HG03571 (cell line): ENCODE measurements at regions not wholly inside any gene's neighbourhood (a gene's known extent, or its start where the extent isn't known, plus 50 kb on each side); places are given as distances from the start of the nearest gene placed in this dataset.
"Not testable (repeated sequence)": the region's sequence is repeated elsewhere in the genome, so short reads cannot be mapped to it uniquely, and the experiment has no call there.

Experiments
- ATAC-seq: cut with Tn5 transposase; IDR thresholded peaks from one replicate; pipeline ENCODE4 v1.9.1; 2021; ENCODE audit not compliant: unreplicated experiment

DNA sequence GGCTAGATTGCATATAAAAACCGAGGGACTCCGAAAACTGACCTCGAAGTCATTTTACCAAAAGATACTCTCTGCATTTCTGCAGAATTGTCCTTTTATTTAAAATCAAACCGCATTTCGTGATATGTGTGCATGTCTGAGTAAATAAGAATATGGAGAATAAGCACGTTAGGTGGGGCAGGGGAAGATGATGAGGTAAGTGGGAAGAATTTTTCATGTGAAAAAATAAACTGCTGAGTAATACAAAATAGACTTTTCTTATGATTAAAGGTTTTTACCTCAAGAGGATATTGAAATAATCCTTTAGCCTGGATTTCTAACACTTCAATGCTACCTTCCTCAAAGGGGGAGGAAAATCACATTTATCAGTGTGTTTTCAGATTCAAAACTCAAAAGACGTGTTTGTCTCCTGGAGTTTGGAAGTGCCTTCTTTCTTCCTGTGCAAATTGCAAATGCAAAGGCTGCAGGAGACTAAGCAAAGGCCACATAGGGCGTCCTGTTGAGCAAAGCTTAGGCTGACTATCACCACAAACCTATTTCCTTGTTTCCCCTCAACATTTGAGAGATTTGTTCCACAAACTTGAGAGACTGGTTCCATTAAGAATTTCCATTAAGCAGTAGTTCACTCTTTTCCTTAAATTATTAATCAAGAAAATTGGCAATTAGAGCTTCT, 813.5 kb downstream of the MCTP2 start:
- no peak for ATAC-seq

DNA sequence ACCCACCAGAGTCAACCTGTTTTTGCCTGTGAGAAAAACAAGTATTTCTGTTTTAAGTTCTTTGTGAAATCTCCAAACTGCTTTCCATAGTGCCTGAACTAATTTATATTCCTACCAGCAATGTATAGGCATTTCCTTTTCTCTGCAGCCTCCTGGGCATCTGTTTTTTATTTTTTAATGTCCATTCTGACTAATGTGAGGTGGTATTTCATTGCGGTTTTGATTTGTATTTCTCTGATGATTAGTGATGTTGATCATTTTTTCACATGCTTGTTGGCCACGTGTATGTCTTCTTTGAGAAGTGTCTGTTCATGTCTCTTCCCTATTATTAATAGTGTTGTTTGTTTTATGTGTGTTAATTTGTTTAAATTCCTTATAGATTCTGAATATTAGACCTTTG, 820.5 kb downstream of the MCTP2 start:
- no peak for ATAC-seq

DNA sequence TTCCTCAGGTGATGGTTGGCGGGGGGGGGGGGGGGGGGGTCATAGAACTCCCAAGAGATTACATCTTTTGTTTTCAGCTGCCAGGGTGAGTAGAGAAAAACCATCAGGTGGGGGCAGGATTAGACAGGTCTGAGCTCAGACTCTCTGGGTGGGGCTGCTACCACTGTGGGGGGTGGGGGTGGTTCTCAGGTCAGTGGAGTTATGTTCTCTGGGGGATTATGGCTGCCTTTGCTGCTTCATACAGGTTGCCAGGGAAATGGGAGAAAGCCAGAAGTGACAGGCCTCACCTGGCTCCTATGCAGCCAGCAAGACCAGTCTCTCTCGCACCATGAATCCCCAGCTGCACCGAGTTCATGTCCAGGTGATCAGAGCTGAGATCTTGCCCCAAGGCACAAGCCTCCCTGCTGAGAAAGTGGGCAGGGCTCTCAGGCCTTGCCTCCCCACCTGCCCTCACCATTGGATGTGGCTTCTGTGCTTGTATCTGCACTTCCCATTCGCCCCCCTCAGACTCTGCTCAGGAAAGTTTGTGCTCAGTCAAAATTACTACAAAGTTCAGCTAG, 828.1 kb downstream of the MCTP2 start:
- ATAC-seq = no peak

DNA sequence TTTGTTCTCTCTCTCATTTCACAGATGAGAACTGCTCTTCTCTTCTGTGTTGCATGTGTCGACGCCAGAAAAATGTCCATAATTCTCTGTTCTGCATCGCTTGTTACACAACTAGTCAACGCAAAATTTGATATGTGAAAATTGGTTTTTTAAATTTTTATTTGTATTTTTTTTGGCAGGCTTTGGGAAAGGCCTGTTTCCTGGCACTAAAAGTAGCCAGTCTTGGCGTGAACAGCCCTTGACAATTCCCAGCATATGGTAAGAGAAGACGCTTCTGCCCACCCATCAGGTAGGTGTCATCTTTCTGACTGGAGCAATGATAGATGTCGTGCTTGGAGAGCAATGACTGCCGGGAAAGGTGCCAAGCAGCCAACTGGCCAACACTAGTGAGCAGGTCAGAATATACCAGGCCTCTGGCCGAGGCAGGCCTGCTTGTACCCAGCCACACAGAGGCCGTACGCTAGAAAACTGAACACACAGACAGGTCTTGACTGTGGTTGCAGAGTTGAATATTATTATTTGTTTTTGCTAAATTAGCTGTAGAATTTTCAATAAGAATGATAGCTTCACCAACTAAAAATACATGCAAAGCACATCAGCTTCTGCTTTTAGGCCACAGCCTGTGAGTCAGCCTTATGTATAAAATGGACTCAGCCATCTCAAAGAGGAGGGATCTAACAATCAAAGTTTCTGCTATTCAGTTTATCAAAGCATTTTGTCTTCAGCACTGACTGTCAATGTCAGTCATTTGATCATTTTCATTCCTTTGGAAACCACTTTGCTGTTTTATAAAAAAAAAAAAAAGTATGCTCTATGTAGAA, 837.5 kb downstream of the MCTP2 start:
- no peak for ATAC-seq

DNA sequence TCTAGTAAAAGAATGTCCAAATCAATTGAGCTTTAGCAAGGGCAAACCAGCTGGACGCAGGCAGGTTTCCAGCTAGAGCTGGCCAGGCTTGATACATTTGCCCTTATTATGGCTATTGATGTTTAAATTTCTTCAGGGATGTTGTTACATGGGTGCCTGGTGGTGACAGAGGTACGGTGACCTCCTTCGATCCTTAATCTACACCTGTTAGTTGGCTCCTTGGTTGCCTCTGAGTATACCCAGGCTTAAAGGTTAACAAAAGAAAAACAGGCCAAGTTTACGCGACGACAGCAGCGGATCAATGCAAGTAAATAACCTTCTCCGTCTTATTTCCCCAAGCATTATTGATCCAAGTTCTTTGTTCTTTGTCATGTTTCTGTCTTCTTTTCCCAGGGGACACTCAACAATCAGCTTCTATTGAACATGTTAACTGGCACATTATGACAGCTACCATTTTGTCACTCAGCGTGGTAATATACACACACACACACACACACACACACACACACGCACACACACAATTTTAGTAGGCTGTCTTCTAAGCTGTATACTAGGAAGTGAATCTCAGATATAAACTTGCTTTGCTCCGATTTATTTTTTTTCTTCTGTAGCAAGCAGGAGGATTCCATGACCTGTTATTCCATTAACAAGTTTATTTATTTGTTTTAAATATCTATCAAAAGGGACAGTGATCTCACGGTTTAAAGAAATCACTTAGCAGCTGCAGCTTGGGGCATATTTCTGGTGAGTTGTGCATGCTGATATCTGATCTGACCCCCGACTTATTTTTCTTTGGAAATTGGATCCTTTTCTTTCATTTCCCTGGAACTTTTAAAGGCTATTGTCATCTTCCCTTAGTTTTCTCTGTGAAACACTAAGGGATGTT, 844.7 kb downstream of the MCTP2 start:
- ATAC-seq = no peak

DNA sequence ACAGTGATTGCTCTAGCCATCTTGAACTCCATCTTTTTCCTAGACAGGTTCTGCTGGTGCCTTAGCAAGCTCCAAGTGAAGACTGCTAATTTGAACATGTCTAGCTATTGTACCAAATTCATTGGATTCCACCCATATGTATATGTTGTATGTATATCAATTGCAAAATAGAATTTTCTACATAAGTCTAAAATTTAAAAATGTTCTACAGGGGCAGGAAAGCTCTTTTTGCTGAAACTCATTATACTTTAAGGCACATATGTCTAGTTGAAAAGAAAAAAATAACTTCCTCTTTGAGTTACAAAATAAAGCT, 845.3 kb downstream of the MCTP2 start:
- no peak for ATAC-seq

DNA sequence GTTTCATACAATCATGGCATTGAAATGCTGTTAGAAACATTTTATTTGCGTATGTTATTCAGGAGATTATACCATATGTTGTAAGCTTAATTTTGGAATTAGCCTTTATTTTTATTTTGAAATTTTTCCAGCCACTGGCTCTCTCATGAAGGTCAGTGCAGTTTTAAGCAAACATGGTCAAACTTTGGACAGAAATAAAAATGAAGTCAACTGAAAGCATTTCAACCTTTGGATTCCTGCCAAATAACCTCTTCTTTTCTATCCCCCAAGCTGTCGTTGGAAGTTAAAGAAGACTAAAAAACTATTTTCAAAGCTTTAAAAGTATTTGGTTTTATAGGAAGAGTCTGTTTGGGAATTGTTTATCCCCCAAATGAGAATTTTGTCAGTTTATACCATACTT, 846.6 kb downstream of the MCTP2 start:
- no peak for ATAC-seq

DNA sequence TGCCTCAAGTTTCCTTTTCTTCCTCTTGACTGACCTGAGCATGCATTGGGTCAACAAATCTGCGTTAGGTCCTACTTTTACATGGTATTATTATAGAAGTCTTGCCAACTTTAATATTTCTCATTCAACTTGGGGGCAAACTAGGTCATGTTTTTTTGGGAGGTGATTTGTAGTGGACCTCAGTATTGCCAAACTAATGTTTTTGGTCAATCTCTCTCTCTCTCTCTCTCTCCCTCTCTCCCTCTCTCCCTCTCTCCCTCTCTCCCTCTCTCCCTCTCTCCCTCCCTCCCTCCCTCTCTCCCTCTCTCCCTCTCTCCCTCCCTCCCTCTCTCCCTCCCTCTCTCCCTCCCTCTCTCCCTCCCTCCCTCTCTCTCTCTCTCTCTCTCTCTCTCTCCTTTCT, 848.9 kb downstream of the MCTP2 start:
- ATAC-seq = not testable (repeated sequence)

DNA sequence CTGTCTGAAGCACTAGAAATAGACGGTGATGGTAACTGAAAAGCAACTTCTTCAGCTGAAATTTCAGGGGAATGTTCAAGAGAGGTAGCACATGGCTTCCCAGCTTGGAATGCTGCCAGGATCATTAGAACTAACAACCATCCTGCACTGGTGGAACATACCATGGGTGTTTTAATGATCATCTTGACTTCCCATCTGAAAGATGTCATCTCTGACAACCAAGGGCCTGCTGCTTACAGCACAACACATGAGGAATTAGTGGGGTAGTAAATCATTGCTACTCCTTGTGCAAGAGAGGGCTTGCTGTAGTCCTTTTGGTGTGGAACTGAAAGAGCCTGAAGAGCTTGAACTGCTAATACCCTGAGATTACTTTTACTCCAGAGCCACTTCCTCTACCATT, 853.7 kb downstream of the MCTP2 start:
- no peak for ATAC-seq

DNA sequence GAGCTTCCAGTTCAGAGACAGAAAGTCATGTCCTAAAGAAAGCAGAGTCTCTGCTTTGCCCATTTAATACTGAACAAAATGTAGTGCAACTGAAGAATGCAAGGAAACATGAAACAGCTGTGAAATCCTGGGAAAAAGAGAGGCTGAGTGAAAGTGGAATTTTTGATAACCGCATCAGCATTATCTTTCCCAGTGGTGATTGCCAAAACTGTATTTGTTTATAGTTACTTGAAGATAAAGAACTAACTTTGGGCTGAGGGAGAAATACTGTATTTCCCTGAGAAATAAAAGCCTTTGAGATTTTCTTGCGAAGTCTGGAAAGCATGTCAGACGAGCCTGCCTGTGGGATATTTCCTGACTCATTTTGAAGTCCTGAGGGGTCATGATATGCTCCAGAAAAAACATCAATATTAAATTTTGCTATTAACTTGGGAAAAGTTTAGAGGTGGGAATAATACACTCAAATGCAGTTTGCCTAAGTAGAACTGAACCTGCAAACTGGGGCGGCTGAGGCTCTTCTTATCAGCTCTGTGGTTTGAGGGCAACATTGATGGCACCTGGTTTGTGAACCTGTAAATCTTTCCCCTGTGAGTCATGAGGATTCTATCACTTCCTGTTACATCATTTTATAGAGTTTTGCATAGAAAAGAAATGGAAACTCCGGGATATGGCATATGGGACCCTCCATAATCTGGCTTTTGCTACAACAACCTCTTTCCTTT, 855.3 kb downstream of the MCTP2 start:
- ATAC-seq = no peak

DNA sequence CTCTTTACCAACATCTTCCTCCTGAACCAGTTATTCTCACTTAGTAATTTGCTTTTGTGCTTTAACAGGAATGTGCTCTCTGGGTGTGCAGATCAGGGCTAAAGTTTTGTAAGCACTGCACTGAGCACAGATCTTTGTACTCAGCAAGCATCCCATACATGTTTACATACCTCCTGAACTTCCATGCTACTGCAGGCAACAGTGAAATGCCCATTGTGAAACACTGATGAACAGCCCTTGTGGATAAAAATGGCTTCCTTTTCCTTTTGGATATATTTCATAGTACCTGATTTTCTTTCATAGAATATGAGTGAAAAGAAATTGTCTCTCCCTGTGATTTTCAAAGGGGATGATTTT, 855.9 kb downstream of the MCTP2 start:
- ATAC-seq = no peak

DNA sequence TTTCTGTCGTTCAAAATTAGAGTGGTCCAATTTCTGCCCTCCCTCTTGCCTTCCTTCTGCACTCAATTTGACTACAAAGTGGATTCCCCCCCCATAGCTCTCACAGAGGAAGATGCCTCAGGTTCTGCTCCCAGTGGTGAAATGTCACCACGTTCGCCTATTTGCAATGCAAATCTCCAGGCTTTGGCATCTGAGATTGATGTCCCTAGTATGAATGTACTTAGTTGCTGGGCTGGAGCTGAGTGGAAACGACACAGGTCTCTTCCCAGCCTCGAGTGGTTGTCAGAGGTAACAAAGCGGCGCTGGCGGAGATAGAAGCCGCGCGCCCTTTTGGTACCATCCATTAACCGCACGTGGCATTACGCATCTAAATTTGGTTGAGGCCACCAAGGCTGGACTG, 860.1 kb downstream of the MCTP2 start:
- no peak for ATAC-seq

DNA sequence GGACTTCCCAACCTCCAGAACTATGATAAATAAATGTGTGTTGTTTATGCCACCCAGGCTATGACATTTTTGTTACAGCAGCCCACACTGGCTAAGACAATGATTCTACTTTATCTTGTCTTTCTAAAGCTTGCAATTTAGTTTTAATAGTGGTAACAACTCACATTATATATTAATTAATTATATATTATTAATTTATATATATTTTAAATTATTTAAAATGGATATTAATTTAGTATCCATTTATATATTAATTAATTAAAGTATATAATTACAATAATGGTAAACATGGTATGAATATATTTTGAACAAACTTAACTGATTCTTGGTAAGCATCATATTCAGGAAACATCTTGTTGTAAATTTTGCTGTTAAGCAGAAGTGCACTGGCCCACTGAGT, 863.9 kb downstream of the MCTP2 start:
- ATAC-seq = no peak

DNA sequence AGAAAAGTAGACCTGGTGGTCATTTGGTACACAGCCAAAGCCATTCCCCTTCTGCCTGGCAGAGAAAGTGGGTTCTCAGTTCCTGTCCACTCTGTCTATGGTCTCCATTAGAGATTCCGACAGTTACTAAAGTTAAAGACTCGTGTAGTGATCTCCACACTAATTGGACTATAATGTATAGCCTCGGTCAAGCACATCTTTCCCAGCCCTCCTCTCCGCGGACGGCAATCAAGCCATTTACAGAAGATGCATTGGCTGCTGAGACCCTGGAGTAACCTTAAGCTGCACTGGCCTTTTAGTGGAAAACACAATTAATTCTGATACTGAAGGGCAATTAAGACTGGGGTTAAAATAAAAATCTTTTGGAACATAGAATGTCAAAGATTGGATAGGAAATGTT, 865.3 kb downstream of the MCTP2 start:
- no peak for ATAC-seq

DNA sequence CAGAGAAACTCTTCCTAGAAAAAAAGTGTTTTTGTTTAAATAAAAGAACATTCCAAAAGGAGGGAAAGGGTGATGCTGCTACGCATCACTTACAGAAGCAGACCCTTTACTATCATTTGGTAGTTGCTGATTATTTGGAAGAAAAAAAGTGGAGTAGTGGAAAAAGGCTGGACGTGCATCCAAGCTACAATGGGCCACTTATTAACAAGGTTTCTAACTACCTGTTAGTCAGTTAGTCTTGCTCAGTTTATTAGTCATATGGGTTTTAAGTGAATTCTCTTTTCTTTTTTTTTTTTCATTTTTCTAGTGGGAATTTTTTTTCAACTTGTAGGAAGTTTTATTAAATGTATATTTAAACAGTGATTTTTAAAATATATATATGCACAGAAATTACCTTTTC, 866.0 kb downstream of the MCTP2 start:
- no peak for ATAC-seq

DNA sequence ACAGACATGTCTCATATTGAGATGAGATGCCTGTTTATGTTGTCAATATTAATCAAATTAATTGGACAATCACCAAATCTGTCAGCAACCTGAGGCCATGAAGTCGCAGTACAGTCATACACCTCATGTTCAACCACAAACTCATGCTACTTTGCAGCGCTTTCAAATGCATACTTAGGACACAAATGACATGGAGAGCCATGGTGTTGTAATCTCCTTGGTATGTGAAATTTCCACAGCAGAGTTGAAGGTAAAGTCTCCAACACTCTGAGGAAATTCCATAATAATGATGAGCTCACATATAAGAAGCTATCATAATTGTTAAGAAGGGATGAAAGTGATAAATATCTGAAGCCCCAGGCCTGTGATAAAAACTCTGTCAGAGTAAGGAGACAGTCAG, 873.9 kb downstream of the MCTP2 start:
- ATAC-seq = no peak

DNA sequence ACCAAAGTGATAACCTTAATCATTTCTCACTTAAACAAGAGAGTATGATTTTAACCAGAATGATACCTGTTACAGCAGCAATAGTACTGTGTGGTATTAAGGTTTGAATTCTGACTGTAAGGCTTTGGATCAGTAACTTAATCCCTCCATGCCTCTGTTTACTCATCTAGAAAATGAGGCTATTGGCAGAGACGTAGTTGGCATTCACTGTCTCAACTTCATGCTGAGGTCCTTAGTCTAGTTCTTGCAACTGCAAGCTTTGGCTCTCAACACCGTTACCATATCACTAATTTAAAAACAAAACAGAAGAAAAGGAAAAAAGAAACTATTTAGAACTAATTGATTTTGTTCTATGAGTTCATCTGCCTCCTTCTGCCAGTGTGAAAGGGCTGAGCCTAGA, 875.4 kb downstream of the MCTP2 start:
- no peak for ATAC-seq

DNA sequence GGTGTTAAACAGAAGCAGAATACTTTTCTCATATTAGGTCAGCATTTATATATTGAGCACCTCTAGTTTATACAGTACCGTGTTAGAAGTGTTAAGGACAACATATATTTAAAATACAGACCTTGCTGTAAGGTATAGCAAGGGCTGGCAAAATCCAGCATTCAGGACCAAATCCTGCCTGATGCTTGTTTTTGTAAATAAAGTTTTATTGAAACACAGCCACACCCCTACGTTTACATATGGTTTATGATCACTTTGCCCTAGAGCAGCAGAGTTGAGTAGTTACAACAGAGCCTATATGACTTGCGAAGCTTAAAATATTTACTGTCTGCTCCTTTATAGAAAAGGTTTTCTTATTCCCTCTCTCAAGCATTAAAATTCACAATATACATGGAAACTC, 877.3 kb downstream of the MCTP2 start:
- ATAC-seq = no peak

DNA sequence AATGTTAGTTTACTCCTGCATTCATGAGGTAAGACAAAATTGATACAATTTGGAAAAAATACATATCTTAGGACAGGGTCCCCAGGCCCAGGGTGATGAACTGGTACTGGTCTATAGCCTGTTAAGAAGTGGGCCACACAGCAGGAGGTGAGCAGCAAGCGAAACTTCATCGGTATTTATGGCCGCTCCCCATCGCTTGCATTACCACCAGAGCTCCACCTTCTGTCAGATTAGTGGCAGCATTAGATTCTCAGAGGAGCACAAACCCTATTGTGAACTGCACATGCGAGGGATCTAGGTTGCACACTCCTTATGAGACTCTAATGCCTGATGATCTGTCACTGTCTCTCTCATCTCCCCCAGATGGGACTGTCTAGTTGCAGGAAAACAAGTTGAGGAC, 880.6 kb downstream of the MCTP2 start:
- no peak for ATAC-seq

DNA sequence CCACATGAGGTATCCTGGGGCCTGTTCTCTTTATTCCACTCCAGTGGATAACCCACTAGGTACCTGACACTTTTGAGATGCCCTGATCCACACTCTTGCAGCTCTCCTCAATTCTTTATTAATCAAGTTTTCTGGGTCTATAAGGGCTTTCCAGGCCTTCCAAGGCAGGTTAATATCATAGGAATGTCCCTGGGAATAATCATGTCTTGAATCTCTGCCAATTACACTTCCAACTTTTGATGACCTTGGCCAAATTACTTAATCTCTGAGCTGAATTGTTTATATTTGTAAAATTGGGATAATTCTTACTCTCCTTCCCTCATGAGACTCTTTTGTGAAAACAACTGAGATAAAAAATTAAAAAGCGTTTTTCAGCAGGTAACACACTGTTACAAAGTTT, 881.7 kb downstream of the MCTP2 start:
- ATAC-seq = no peak

DNA sequence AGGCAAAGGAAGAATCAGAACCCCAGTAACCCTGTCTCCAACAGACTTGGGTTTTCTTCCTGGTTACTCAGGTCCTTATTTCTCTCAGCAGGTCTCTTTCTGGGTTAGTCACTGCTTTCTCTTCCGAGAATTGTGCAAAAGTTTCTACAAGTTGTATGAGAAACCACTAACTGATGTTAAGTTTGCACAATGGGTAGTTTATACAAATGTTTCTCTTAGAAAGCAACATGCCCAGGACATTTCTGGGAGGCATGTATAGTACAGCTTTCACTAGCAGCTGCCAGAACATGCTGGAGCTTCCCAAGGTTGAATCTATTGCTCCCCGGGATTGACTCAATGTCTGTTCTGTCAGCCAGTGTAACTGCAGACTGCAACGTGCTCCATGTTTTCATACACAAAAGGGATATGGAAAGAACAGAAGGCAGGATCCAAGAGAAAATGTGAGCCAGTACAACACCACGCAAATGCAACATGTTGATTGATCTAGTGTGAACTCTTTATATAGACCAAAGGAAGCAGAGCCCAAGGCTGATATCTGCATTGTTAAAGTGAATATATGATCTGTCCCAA, 887.8 kb downstream of the MCTP2 start:
- ATAC-seq = no peak
